B cell (primary cell): ENCODE measurements at regions not wholly inside any gene's neighbourhood (a gene's known extent, or its start where the extent isn't known, plus 50 kb on each side); places are given as distances from the start of the nearest gene placed in this dataset.

Experiments
- ATAC-seq: fragments of 200-7000 bp; cut with Tn5 transposase; one replicate; pipeline ENCODE4 v1.10.0; 2021; ENCODE audit warnings: low read depth, mild to moderate bottlenecking, moderate number of reproducible peaks, moderate library complexity
- CTCF ChIA-PET: fragments of 350-600 bp; sonication (Branson Sonifier 250); formaldehyde crosslinking; loops from one replicate; lab custom pipeline; 2021; ENCODE audit warnings: antibody characterized with exemption, inconsistent platforms; lab: Charles Lee
- POLR2A ChIA-PET: fragments of 350-600 bp; sonication (Branson Sonifier 250); formaldehyde crosslinking; loops from one replicate; lab custom pipeline; 2021; ENCODE audit warnings: antibody characterized with exemption; lab: Charles Lee
- DNase-seq: peaks from one replicate; pipeline ENCODE4 v3.0.0; 2013
- H2AFZ ChIP-seq: 2 replicates; pipeline ENCODE4 v1.6.1; 2012; ENCODE audit warnings: mild to moderate bottlenecking, low read depth, low read length; ENCODE audit not compliant: insufficient read depth, poor library complexity, severe bottlenecking
- H3K27ac ChIP-seq, 2 donors: 1 replicate in 1 of 2; 2 replicates in 1 of 2; pipeline ENCODE4 v1.5.1; 2012 to 2013; ENCODE audit warnings: low read length in 2 of 2, mild to moderate bottlenecking in 2 of 2, moderate library complexity in 1 of 2
- H3K27me3 ChIP-seq, 4 experiments: fragments of 200-600 bp in 1 of 4; sonication (generic) in 1 of 4; replicated peaks in 1 of 4; 1 replicate in 2 of 4; 2 replicates in 2 of 4; pipeline versions ENCODE4 v1.6.1 to v1.7.0; 2013 to 2016; ENCODE audit warnings: low read length in 3 of 4, mild to moderate bottlenecking in 2 of 4, mixed read lengths in 1 of 4, moderate library complexity in 1 of 4; ENCODE audit not compliant: insufficient read depth in 4 of 4, control insufficient read depth in 3 of 4; ENCODE audit errors: control extremely low read depth in 1 of 4
- H3K36me3 ChIP-seq, 2 experiments: replicated peaks in 1 of 2; 1 replicate in 1 of 2; 2 replicates in 1 of 2; pipeline versions ENCODE4 v1.6.1 to v1.7.1; 2013; ENCODE audit warnings: low read length in 1 of 2; ENCODE audit not compliant: insufficient read depth in 2 of 2, control insufficient read depth in 1 of 2; ENCODE audit errors: control extremely low read depth in 1 of 2, extremely low read depth in 1 of 2
- H3K4me1 ChIP-seq, 2 donors: fragments of 200-600 bp in 1 of 2; sonication (generic) in 1 of 2; 1 replicate in 1 of 2; 2 replicates in 1 of 2; pipeline versions ENCODE4 v1.5.1 to v1.6.1; 2013 to 2017; ENCODE audit warnings: low read length in 2 of 2; ENCODE audit not compliant: control insufficient read depth in 2 of 2, insufficient read depth in 2 of 2
- H3K4me2 ChIP-seq: replicated peaks from 2 replicates; pipeline ENCODE3; 2012; ENCODE audit warnings: mild to moderate bottlenecking, low read depth, low read length; ENCODE audit not compliant: poor library complexity, severe bottlenecking
- H3K4me3 ChIP-seq, 5 experiments: fragments of 200-600 bp in 1 of 5; sonication (generic) in 1 of 5; 1 replicate in 3 of 5; 2 replicates in 2 of 5; pipeline versions ENCODE4 v1.5.1 to v1.7.0; 2011 to 2016; ENCODE audit warnings: low read length in 4 of 5, mild to moderate bottlenecking in 4 of 5, low read depth in 2 of 5, control low read depth in 1 of 5, moderate library complexity in 1 of 5; ENCODE audit not compliant: insufficient read depth in 1 of 5; ENCODE audit errors: control extremely low read depth in 1 of 5, extremely low read depth in 1 of 5
- H3K79me2 ChIP-seq: fragments of 200-600 bp; sonication (generic); one replicate; pipeline ENCODE4 v1.6.0; 2016; ENCODE audit warnings: low read length; ENCODE audit not compliant: control insufficient read depth, insufficient read depth
- H3K9ac ChIP-seq: fragments of 200-600 bp; sonication (generic); 2 replicates; pipeline ENCODE4 v1.6.1; 2017; ENCODE audit warnings: mild to moderate bottlenecking, low read length, moderate library complexity
- H3K9me3 ChIP-seq, 3 donors: one replicate each; pipeline versions ENCODE4 v1.6.1 to v1.7.1; 2013; ENCODE audit warnings: low read length in 2 of 3; ENCODE audit not compliant: control insufficient read depth in 2 of 3, insufficient read depth in 1 of 3; ENCODE audit errors: control extremely low read depth in 1 of 3
- H4K20me1 ChIP-seq: 2 replicates; pipeline ENCODE4 v1.6.0; 2012; ENCODE audit warnings: mild to moderate bottlenecking, low read length; ENCODE audit not compliant: insufficient read depth, control insufficient read depth, poor library complexity, severe bottlenecking
- H3K27ac Mint-ChIP-seq: one replicate; pipeline ENCODE4 v1.8.0; 2021; ENCODE audit warnings: mixed read lengths
- H3K27me3 Mint-ChIP-seq: one replicate; pipeline ENCODE4 v1.8.0; 2021; ENCODE audit warnings: mixed read lengths
- H3K4me1 Mint-ChIP-seq: one replicate; pipeline ENCODE4 v1.8.0; 2021; ENCODE audit warnings: mixed read lengths
- H3K4me3 Mint-ChIP-seq: one replicate; pipeline ENCODE4 v1.8.0; 2021; ENCODE audit warnings: mixed read lengths
- H3K9me3 Mint-ChIP-seq: one replicate; pipeline ENCODE4 v1.8.0; 2022; ENCODE audit warnings: mixed read lengths; ENCODE audit not compliant: insufficient read depth
- EZH2 ChIP-seq: IDR thresholded peaks from 2 replicates; pipeline ENCODE4 v1.6.1; 2012; ENCODE audit warnings: borderline replicate concordance, low read depth, mild to moderate bottlenecking, moderate library complexity, low read length; ENCODE audit not compliant: insufficient read depth, poor library complexity, severe bottlenecking
- WGBS: methylation state at CpG from one replicate; pipeline ENCODE4 v1.1.5; 2013; ENCODE audit warnings: missing lambda C conversion rate; ENCODE audit not compliant: insufficient coverage; 5-methylcytosine and 5-hydroxymethylcytosine counted together
- intact Hi-C: fragments of 100-400 bp; cut with micrococcal nuclease; formaldehyde crosslinking; loops from one replicate; pipeline ENCODE4 v1.10.0; 2022
- TF ChIP-seq, protein P1 (sequence below): fragments of 200-600 bp; IDR thresholded peaks from one replicate; pipeline ENCODE4 v1.8.0; 2022; ENCODE audit warnings: antibody characterized with exemption, mild to moderate bottlenecking

DNA sequence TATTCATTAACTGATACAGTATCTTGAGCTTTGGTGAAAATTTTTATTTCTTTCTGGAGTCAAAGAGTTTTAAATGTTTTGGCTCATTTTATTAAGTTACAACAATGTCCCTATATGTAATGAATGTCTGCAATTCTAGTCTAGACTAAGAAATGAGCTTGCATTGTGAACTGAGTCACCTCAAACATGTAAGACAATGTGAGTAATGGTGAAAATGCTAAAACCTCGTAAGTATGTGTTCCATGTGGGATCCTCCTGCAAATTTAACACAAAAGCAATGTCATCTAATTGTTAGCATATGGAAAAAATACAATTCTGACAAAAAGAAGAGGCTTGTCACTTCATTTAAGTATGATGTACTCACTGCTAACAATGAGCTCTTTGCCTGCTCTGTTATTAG, 480.5 kb upstream of the FSTL5 start:
- H3K27me3 Mint-ChIP-seq: no peaks in the 10 kb centered on the region
- ATAC-seq (no peak), DNase-seq (no peak)
- no CpG with 5 or more reads among the region's 1 CpG for WGBS
- no peak overlapping the region for H3K4me2 ChIP-seq
- H4K20me1 ChIP-seq: no peaks in the 10 kb centered on the region
- H3K4me1 Mint-ChIP-seq: no peaks in the 10 kb centered on the region
- TF ChIP-seq EZH2: no peak
- TF ChIP-seq, protein P1, sequence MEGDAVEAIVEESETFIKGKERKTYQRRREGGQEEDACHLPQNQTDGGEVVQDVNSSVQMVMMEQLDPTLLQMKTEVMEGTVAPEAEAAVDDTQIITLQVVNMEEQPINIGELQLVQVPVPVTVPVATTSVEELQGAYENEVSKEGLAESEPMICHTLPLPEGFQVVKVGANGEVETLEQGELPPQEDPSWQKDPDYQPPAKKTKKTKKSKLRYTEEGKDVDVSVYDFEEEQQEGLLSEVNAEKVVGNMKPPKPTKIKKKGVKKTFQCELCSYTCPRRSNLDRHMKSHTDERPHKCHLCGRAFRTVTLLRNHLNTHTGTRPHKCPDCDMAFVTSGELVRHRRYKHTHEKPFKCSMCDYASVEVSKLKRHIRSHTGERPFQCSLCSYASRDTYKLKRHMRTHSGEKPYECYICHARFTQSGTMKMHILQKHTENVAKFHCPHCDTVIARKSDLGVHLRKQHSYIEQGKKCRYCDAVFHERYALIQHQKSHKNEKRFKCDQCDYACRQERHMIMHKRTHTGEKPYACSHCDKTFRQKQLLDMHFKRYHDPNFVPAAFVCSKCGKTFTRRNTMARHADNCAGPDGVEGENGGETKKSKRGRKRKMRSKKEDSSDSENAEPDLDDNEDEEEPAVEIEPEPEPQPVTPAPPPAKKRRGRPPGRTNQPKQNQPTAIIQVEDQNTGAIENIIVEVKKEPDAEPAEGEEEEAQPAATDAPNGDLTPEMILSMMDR: no peak
- H2AFZ ChIP-seq: no peak overlapping the region
- H3K27ac ChIP-seq: no peak overlapping the region
- H3K27ac Mint-ChIP-seq: no peak overlapping the region
- H3K4me3 Mint-ChIP-seq: no peak overlapping the region
- H3K9me3 Mint-ChIP-seq: no peaks in the 10 kb centered on the region
- no peaks in the 10 kb centered on the region for H3K4me1 ChIP-seq
- H3K36me3 ChIP-seq: no peaks in the 10 kb centered on the region
- peaks cover 0 to 3% (median 0%) of the 10 kb centered on the region in 3 donors for H3K9me3 ChIP-seq
- H3K27me3 ChIP-seq: no peaks in the 10 kb centered on the region
- intact Hi-C loops: no loop called here
- no peak overlapping the region for H3K9ac ChIP-seq
- ChIA-PET POLR2A (no interaction called here), CTCF (no interaction called here)
- no peaks in the 10 kb centered on the region for H3K79me2 ChIP-seq
- H3K4me3 ChIP-seq: no peak overlapping the region

DNA sequence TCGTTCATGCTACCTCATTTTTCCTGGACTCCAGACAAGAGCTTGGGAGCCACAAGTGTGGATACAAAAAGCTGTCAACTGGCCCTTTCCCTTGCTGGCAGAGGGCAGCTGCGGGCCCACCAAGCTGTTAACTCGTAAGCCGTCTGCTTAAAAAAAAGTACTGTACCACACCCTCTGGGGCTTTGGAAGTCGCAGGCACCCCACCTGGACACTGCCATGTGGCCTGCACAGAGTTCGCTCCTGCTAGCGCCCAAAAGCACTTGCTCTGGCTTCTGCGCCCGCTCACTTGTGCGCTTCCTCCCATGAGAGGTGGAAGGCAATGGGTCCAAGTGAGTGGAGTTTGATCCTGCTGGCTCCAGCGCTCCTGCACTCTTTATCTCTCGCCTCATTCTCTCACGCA, 476.4 kb upstream of the FSTL5 start:
- POLR2A ChIA-PET: no interaction called here
- 90% methylated on average over 6 of the region's 13 CpGs for WGBS

More for the DNA sequence above, 476.4 kb upstream of the FSTL5 start:
- Histone ChIP-seq H3K27ac (no peak overlapping the region), H2AFZ (no peak overlapping the region), H4K20me1 (no peaks in the 10 kb centered on the region), H3K79me2 (no peaks in the 10 kb centered on the region), H3K4me2 (no peak overlapping the region), H3K36me3 (no peaks in the 10 kb centered on the region), H3K27me3 (no peaks in the 10 kb centered on the region), H3K4me1 (no peaks in the 10 kb centered on the region), H3K4me3 (no peak overlapping the region), H3K9ac (no peak overlapping the region), H3K9me3 (peaks cover 0 to 7% (median 0%) of the 10 kb centered on the region in 3 donors)
- DNase-seq (no peak), ATAC-seq (no peak)
- CTCF ChIA-PET: no interaction called here
- intact Hi-C loops: no loop called here
- no peaks in the 10 kb centered on the region for H3K4me1 Mint-ChIP-seq
- H3K27me3 Mint-ChIP-seq: no peaks in the 10 kb centered on the region
- H3K9me3 Mint-ChIP-seq: peaks cover 2% of the 10 kb centered on the region
- no peak for TF ChIP-seq EZH2
- TF ChIP-seq, protein P1: no peak
- H3K4me3 Mint-ChIP-seq: no peak overlapping the region
- H3K27ac Mint-ChIP-seq: no peak overlapping the region
